K562 (cell line): ENCODE measurements at regions not wholly inside any gene's neighbourhood (a gene's known extent, or its start where the extent isn't known, plus 50 kb on each side); places are given as distances from the start of the nearest gene placed in this dataset.

Experiments used
- CTCF ChIP-seq, 3 experiments: IDR thresholded peaks in 2 of 3; conservative IDR thresholded peaks in 1 of 3; 2 replicates each; pipeline ENCODE4 v1.5.1; 2011 to 2012; ENCODE audit warnings: low read length in 3 of 3, mild to moderate bottlenecking in 3 of 3, control low read depth in 2 of 3, improper control_type of control experiment in 1 of 3, inconsistent platforms in 1 of 3, low read depth in 1 of 3, mixed read lengths in 1 of 3, moderate library complexity in 1 of 3; ENCODE audit not compliant: insufficient read depth in 2 of 3
- GTF2F1 ChIP-seq: IDR thresholded peaks from 2 replicates; pipeline ENCODE4 v1.6.1; 2011; ENCODE audit warnings: low read depth, low read length, improper control_type of control experiment
- NCOA2 ChIP-seq, 2 experiments: fragments of 450-650 bp; IDR thresholded peaks; 2 replicates each; pipeline ENCODE4 v1.6.1; 2018; ENCODE audit warnings: mild to moderate bottlenecking in 2 of 2, moderate library complexity in 1 of 2; ENCODE audit not compliant: partially characterized antibody in 2 of 2
- ZBTB43 ChIP-seq: sonication (generic); formaldehyde crosslinking; IDR thresholded peaks from 2 replicates; pipeline ENCODE4 v1.8.0; 2023; ENCODE audit warnings: mild to moderate bottlenecking, missing genetic modification reagents

GRCh38 chr11:44417731-44418455, 108.0 kb upstream of the ALX4 start:
- TF ChIP-seq GTF2F1, result no peak
- TF ChIP-seq ZBTB43 (CRISPR knock-in tag), result no peak
- no peak for TF ChIP-seq CTCF (IDR thresholded peaks at IDR 0.05 in 2 of 3, conservative IDR thresholded peaks at IDR 0.05 in 1 of 3; ENCODE audit: insufficient read depth in 2 of 3, low read depth in 1 of 3, low read length in 3 of 3)
- TF ChIP-seq NCOA2 (IDR thresholded peaks at IDR 0.05; ENCODE audit: partially characterized antibody in 2 of 2), result no peak
